Ascending aorta (tissue), 2 donors: ENCODE measurements at regions not wholly inside any gene's neighbourhood (a gene's known extent, or its start where the extent isn't known, plus 50 kb on each side); places are given as distances from the start of the nearest gene placed in this dataset.

Source experiments
- DNase-seq, 2 donors: peaks; one replicate each; pipeline ENCODE4 v3.0.0-alpha.2; 2019; ENCODE audit warnings: low spot score in 2 of 2
- H3K27ac ChIP-seq, 2 donors: fragments of 200-600 bp; sonication (generic); one replicate each; pipeline ENCODE4 v1.5.1; 2016 to 2017; ENCODE audit warnings: mild to moderate bottlenecking in 1 of 2
- H3K27me3 ChIP-seq: fragments of 200-600 bp; sonication (generic); one replicate; pipeline ENCODE4 v1.5.1; 2017
- H3K36me3 ChIP-seq, 2 donors: fragments of 200-600 bp; sonication (generic); one replicate each; pipeline ENCODE4 v1.5.1; 2016
- H3K4me1 ChIP-seq, 2 donors: fragments of 200-600 bp; sonication (generic); one replicate each; pipeline ENCODE4 v1.5.1; 2016 to 2017; ENCODE audit warnings: mild to moderate bottlenecking in 1 of 2
- H3K4me3 ChIP-seq, 2 donors: fragments of 200-600 bp; sonication (generic); one replicate each; pipeline ENCODE4 v1.5.1; 2016 to 2017; ENCODE audit warnings: mild to moderate bottlenecking in 1 of 2
- H3K9me3 ChIP-seq, 2 donors: fragments of 200-600 bp; sonication (generic); one replicate each; pipeline ENCODE4 v1.5.1; 2016
- intact Hi-C: fragments of 100-400 bp; cut with DNase I; formaldehyde crosslinking; loops from one replicate; pipeline ENCODE4 v1.15.1; 2023
- TF ChIP-seq, protein P1 (sequence below), 3 experiments: fragments of 200-600 bp in 2 of 3; fragments of 450-650 bp in 1 of 3; sonication (generic) in 2 of 3; IDR thresholded peaks; one replicate each; pipeline ENCODE4 v1.5.1; 2016 to 2019; ENCODE audit warnings: antibody characterized with exemption in 3 of 3, mild to moderate bottlenecking in 1 of 3, moderate library complexity in 1 of 3

DNA sequence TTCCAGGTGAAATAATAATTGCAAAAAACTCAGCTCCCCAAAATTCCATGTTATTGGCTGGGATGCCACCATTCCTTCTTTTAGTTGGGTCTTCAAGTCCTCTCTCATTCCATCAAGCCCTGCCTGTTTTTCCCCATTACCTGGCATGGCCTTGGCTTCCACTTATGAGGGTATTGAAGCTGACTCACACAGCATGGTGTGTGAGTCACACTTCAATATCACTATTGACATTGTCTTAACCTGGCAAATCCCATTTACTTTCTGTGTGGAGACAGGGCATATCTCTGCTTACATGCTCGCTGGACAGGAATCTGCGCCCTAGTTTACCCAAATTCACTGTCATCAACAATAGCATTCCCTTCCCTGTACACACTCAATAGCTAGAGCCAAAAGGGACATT is 1806.8 kb downstream of the BRINP3 start:
- intact Hi-C loops, result no loop called here
- no peaks in the 10 kb centered on the region for H3K9me3 ChIP-seq
- no peak overlapping the region for H3K27ac ChIP-seq
- no peak overlapping the region for H3K4me3 ChIP-seq
- DNase-seq, result no peak
- no peaks in the 10 kb centered on the region for H3K36me3 ChIP-seq
- H3K4me1 ChIP-seq, result no peaks in the 10 kb centered on the region
- no peaks in the 10 kb centered on the region for H3K27me3 ChIP-seq
- TF ChIP-seq, protein P1, sequence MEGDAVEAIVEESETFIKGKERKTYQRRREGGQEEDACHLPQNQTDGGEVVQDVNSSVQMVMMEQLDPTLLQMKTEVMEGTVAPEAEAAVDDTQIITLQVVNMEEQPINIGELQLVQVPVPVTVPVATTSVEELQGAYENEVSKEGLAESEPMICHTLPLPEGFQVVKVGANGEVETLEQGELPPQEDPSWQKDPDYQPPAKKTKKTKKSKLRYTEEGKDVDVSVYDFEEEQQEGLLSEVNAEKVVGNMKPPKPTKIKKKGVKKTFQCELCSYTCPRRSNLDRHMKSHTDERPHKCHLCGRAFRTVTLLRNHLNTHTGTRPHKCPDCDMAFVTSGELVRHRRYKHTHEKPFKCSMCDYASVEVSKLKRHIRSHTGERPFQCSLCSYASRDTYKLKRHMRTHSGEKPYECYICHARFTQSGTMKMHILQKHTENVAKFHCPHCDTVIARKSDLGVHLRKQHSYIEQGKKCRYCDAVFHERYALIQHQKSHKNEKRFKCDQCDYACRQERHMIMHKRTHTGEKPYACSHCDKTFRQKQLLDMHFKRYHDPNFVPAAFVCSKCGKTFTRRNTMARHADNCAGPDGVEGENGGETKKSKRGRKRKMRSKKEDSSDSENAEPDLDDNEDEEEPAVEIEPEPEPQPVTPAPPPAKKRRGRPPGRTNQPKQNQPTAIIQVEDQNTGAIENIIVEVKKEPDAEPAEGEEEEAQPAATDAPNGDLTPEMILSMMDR (IDR thresholded peaks at IDR 0.05), result no peak

DNA sequence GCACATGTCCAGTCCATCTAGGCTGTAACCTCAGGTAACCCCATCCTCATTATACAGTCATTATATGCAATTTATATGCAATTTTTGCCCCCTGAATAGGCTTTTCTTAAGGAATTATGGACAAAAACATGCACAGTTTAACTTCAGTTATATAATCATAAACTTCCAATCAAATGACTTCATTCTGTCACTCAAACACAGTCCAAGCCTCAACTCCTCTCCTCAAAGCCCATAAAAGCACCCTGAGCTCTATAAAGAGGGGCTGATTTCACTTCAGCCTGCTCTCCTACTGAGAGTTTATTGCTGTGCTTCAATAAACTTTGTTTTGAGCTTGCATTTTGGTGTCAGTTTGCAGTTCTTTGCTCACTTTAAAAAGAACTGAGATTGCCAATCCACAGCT is 1805.5 kb downstream of the BRINP3 start:
- no peak overlapping the region for H3K4me3 ChIP-seq
- TF ChIP-seq, protein P1 (IDR thresholded peaks at IDR 0.05), result no peak
- no peaks in the 10 kb centered on the region for H3K36me3 ChIP-seq
- no peaks in the 10 kb centered on the region for H3K27me3 ChIP-seq
- DNase-seq, result no peak
- intact Hi-C loops, result no loop called here
- no peaks in the 10 kb centered on the region for H3K4me1 ChIP-seq
- no peak overlapping the region for H3K27ac ChIP-seq
- no peaks in the 10 kb centered on the region for H3K9me3 ChIP-seq

DNA sequence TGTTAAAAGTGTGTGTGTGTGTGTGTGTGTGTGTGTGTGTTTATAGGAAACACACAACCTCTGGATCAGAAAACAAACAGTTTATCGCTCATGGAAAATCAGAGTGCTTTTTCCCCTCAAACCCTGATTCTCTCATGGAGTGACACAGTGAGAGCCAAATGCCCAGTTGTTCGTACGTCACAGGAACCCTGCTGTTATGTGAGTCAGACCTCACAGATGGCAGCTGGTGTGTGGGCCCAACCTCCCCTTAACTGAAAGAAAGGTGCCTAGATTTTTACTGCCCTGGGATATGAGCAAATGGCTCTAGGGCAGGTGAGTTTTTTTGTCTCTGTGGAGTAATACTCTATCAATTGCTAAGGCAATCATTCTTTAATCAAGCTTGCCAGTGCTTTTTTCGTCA is 1788.1 kb downstream of the BRINP3 start:
- no peaks in the 10 kb centered on the region for H3K9me3 ChIP-seq
- H3K36me3 ChIP-seq, result no peaks in the 10 kb centered on the region
- intact Hi-C loops, result no loop called here
- no peaks in the 10 kb centered on the region for H3K27me3 ChIP-seq
- no peak overlapping the region for H3K4me3 ChIP-seq
- H3K4me1 ChIP-seq, result no peaks in the 10 kb centered on the region
- DNase-seq, result no peak
- TF ChIP-seq, protein P1 (IDR thresholded peaks at IDR 0.05), result no peak
- no peak overlapping the region for H3K27ac ChIP-seq

DNA sequence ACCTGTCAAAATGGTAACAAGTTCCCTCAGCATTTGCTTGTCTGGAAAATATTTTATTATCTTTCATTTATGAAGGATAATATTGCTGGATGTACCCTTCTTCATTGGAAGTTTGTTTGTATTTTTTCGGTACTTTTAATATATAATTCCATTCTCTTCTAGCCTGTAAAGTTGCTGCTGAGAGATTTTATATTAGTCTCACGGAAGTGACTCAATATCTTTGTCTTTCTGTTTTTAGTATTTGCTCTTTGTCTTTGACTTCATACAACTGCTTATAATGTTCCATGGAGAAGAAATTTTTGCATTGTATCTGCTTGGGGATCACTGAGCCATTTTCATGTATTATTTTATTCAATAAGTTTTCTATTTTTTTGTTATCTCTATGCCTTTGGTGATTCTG is 1777.5 kb downstream of the BRINP3 start:
- H3K9me3 ChIP-seq, result no peaks in the 10 kb centered on the region
- H3K4me1 ChIP-seq, result no peaks in the 10 kb centered on the region
- intact Hi-C loops, result no loop called here
- no peak overlapping the region for H3K27ac ChIP-seq
- H3K4me3 ChIP-seq, result no peak overlapping the region
- H3K27me3 ChIP-seq, result no peaks in the 10 kb centered on the region
- TF ChIP-seq, protein P1 (IDR thresholded peaks at IDR 0.05), result no peak
- no peak for DNase-seq
- H3K36me3 ChIP-seq, result no peaks in the 10 kb centered on the region

DNA sequence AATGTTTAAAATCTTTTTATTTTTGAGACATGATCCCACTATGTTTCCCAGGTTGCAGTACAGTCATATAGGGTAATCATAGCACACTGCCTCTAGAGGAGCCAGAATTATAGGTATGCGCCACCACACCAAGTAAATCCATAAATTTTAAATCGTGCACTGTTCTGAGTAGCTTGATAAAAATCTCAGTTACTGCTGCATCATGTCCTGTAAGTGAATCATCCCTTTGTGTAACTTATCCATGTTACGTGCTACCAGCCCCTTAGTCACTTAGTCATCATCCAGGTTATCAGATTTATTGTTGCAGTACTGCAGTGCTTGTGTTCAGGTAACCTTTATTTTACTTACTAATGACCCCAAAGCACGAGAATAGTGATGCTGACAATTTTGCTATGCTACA is 1770.9 kb downstream of the BRINP3 start:
- DNase-seq, result no peak
- H3K36me3 ChIP-seq, result no peaks in the 10 kb centered on the region
- no peaks in the 10 kb centered on the region for H3K9me3 ChIP-seq
- H3K27me3 ChIP-seq, result no peaks in the 10 kb centered on the region
- no peak overlapping the region for H3K4me3 ChIP-seq
- intact Hi-C loops, result no loop called here
- TF ChIP-seq, protein P1 (IDR thresholded peaks at IDR 0.05), result no peak
- H3K27ac ChIP-seq, result no peak overlapping the region
- no peaks in the 10 kb centered on the region for H3K4me1 ChIP-seq

DNA sequence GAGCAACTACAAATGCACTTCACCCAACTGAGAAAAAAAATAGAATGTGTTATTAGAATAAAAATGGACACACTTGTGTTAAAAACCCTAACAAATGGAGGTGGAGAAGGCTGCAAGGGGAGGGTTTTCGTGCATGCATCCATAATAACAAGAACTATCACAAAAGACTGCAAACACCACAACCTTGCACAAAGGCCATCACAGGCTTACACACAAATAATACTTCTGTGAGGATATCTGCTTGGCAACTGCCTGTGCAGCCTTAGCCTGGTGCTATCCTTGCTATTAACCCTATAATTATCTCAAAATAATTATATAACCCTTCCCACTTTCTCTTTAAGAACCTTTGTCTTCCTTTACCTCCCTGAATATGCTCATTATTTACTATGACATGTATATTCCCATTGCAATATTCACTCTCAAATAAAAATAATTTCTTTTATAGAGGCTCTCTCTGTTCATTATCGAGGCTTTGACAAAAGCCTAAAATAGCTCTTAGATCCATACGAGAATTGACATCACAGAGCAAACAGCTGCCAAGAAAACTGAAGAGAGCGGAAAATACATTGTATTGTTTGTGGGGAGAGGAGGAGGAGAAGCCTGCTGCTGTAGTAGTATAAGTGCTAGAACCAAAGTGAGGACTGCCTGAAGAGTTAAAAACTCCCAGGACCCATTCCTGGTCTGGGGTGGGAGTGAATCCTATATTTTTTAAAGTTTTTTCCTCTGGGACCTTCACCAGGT is 1768.7 kb downstream of the BRINP3 start:
- DNase-seq, result no peak
- intact Hi-C loops, result no loop called here
- Histone ChIP-seq H3K4me1 (no peaks in the 10 kb centered on the region), H3K27me3 (no peaks in the 10 kb centered on the region), H3K4me3 (no peak overlapping the region), H3K27ac (no peak overlapping the region), H3K36me3 (no peaks in the 10 kb centered on the region), H3K9me3 (no peaks in the 10 kb centered on the region)
- TF ChIP-seq, protein P1 (IDR thresholded peaks at IDR 0.05), result no peak
